Pancreas (tissue), 10 donors: ENCODE measurements at regions not wholly inside any gene's neighbourhood (a gene's known extent, or its start where the extent isn't known, plus 50 kb on each side); places are given as distances from the start of the nearest gene placed in this dataset.

Source experiments
- ATAC-seq, 4 donors: fragments of 200-7000 bp; cut with Tn5 transposase; one replicate each; pipeline versions ENCODE4 v1.8.0 to v1.9.1; 2020; ENCODE audit warnings: mild to moderate bottlenecking in 4 of 4, moderate library complexity in 4 of 4
- DNase-seq, 6 donors: peaks; one replicate each; pipeline ENCODE4 v3.0.0-alpha.2; 2020
- FAIRE-seq: peaks from 2 replicates; lab custom pipeline; 2012; peaks lifted over from hg19 to GRCh38; lab: Jason Lieb, UNC
- H3K27ac ChIP-seq, 4 donors: fragments of 200-600 bp; sonication (generic); 1 replicate in 3 of 4; 2 replicates in 1 of 4; pipeline versions ENCODE4 v1.5.0 to v1.8.0; 2020
- H3K27me3 ChIP-seq, 4 donors: fragments of 200-600 bp; one replicate each; pipeline ENCODE4 v1.8.0; 2021
- H3K36me3 ChIP-seq, 3 donors: fragments of 200-600 bp; sonication (generic) in 1 of 3; one replicate each; pipeline versions ENCODE4 v1.5.0 to v1.8.0; 2020 to 2021
- H3K4me1 ChIP-seq, 3 donors: fragments of 200-600 bp; one replicate each; pipeline ENCODE4 v1.8.0; 2021
- H3K4me3 ChIP-seq, 4 donors: fragments of 200-600 bp; sonication (generic) in 2 of 4; one replicate each; pipeline versions ENCODE4 v1.5.0 to v1.8.0; 2020 to 2021
- H3K9me3 ChIP-seq, 4 donors: fragments of 200-600 bp; one replicate each; pipeline ENCODE4 v1.8.0; 2021
- CTCF ChIP-seq, 4 donors: fragments of 200-600 bp; sonication (generic) in 3 of 4; IDR thresholded peaks; one replicate each; pipeline versions ENCODE4 v1.5.0 to v1.8.0; 2021; ENCODE audit warnings: antibody characterized with exemption in 4 of 4
- WGBS, 2 donors: extraction: QIAGEN DNeasy Blood & Tissue Kit; methylation state at CpG; one replicate each; pipeline ENCODE4 v1.1.7; 2013; 5-methylcytosine and 5-hydroxymethylcytosine counted together
- intact Hi-C, 3 donors: fragments of 100-400 bp; cut with DNase I; formaldehyde crosslinking; loops; one replicate each; pipeline versions ENCODE4 v1.11.1 to v1.14.2; 2022
- donor health status: healthy with polysubstance abuse.
- donor health status: DM: no; HTN: no; CAD: no; lungs with moderate emphysema.
- donor health status: DM: no; HTN: no; CAD: no.
- donor health status: control.
- donor health status: control.
- donor health status: Bipolar disorder and iron deficiency.
- donor health status: DM: yes; HTN: yes; CAD: no.
- donor health status: DM: no; HTN: no; CAD: no.
- donor health status: DM: no; HTN: no; CAD: no.
- donor health status: DM: yes; HTN: yes; CAD: no.

GRCh38 chr10:131559450-131559911 lies 248.0 kb upstream of the TCERG1L start:
- TF ChIP-seq CTCF (IDR thresholded peaks at IDR 0.05) = no peak
- ATAC-seq = no peak
- H3K4me1 ChIP-seq = no peaks in the 10 kb centered on the region
- no peaks in the 10 kb centered on the region for H3K36me3 ChIP-seq
- intact Hi-C loops = no loop called here
- H3K4me3 ChIP-seq = no peak overlapping the region
- no peaks in the 10 kb centered on the region for H3K9me3 ChIP-seq
- WGBS, 2 donors = 68 to 86% methylated on average over 13 to 15 of the region's 15 CpGs
- H3K27me3 ChIP-seq = peaks cover 0 to 7% (median 0%) of the 10 kb centered on the region in 4 donors
- no peak for FAIRE-seq
- H3K27ac ChIP-seq = no peak overlapping the region
- DNase-seq = no peak

- intact Hi-C loops = no loop called here
- Histone ChIP-seq H3K9me3 (peaks cover 0 to 5% (median 0%) of the 10 kb centered on the region in 4 donors), H3K4me3 (no peak overlapping the region), H3K4me1 (no peaks in the 10 kb centered on the region), H3K27ac (no peak overlapping the region), H3K27me3 (peaks cover 0 to 7% (median 0%) of the 10 kb centered on the region in 4 donors), H3K36me3 (no peaks in the 10 kb centered on the region)
- TF ChIP-seq CTCF (IDR thresholded peaks at IDR 0.05) = no peak
- ATAC-seq (no peak), FAIRE-seq (no peak), DNase-seq (no peak)
- WGBS, 2 donors = 49 to 54% methylated on average over 8 of the region's 8 CpGs
Observed at GRCh38 chr10:131560166-131560565, 248.6 kb upstream of the TCERG1L start.

- WGBS, 2 donors = 66 to 81% methylated on average over 15 of the region's 15 CpGs
- Histone ChIP-seq H3K27me3 (peaks cover 0 to 7% (median 2%) of the 10 kb centered on the region in 4 donors), H3K27ac (no peak overlapping the region), H3K36me3 (no peaks in the 10 kb centered on the region), H3K9me3 (peaks cover 0 to 6% (median 0%) of the 10 kb centered on the region in 4 donors), H3K4me3 (no peak overlapping the region), H3K4me1 (no peaks in the 10 kb centered on the region)
- intact Hi-C loops = no loop called here
- ATAC-seq (no peak), FAIRE-seq (no peak), DNase-seq (no peak)
- no peak for TF ChIP-seq CTCF (IDR thresholded peaks at IDR 0.05)
Observed at GRCh38 chr10:131560706-131561355, 249.3 kb upstream of the TCERG1L start.

GRCh38 chr10:131561897-131562296 lies 250.4 kb upstream of the TCERG1L start:
- peaks cover 0 to 7% (median 2%) of the 10 kb centered on the region in 4 donors for H3K27me3 ChIP-seq
- ATAC-seq (no peak), DNase-seq (no peak), FAIRE-seq (no peak)
- TF ChIP-seq CTCF (IDR thresholded peaks at IDR 0.05) = no peak
- H3K4me3 ChIP-seq = no peak overlapping the region
- intact Hi-C loops = no loop called here
- H3K9me3 ChIP-seq = peaks cover 0 to 6% (median 0%) of the 10 kb centered on the region in 4 donors
- 21 to 24% methylated on average over 5 of the region's 5 CpGs for WGBS, 2 donors
- no peak overlapping the region for H3K27ac ChIP-seq
- H3K36me3 ChIP-seq = no peaks in the 10 kb centered on the region
- H3K4me1 ChIP-seq = no peaks in the 10 kb centered on the region

GRCh38 chr10:131563411-131563810 lies 251.9 kb upstream of the TCERG1L start:
- no peak overlapping the region for H3K4me3 ChIP-seq
- no peak for TF ChIP-seq CTCF (IDR thresholded peaks at IDR 0.05)
- DNase-seq (no peak), FAIRE-seq (no peak), ATAC-seq (no peak)
- peaks cover 0 to 6% (median 0%) of the 10 kb centered on the region in 4 donors for H3K9me3 ChIP-seq
- no peak overlapping the region for H3K27ac ChIP-seq
- H3K27me3 ChIP-seq = peaks cover 0 to 7% (median 2%) of the 10 kb centered on the region in 4 donors
- intact Hi-C loops = no loop called here
- WGBS, 2 donors = 67 to 76% methylated on average over 2 of the region's 2 CpGs
- H3K36me3 ChIP-seq = no peaks in the 10 kb centered on the region
- H3K4me1 ChIP-seq = no peaks in the 10 kb centered on the region
